Neural crest cell (in vitro differentiated cells): ENCODE measurements at regions not wholly inside any gene's neighbourhood (a gene's known extent, or its start where the extent isn't known, plus 50 kb on each side); places are given as distances from the start of the nearest gene placed in this dataset.

Experiments used
- DNase-seq: peaks from one replicate; pipeline ENCODE4 v3.0.0; 2021; ENCODE audit warnings: low read depth, mixed read lengths, low spot score
- H3K27ac Mint-ChIP-seq: one replicate; pipeline ENCODE4 v1.8.0; 2021; ENCODE audit warnings: mild to moderate bottlenecking, mixed read lengths; ENCODE audit not compliant: unreplicated experiment
- H3K27me3 Mint-ChIP-seq: 2 replicates; pipeline ENCODE4 v1.8.0; 2021; ENCODE audit warnings: low read depth, mild to moderate bottlenecking, mixed read lengths
- H3K36me3 Mint-ChIP-seq: 2 replicates; pipeline ENCODE4 v1.8.0; 2021; ENCODE audit warnings: low read depth, mild to moderate bottlenecking, mixed read lengths
- H3K4me1 Mint-ChIP-seq: 2 replicates; pipeline ENCODE4 v1.8.0; 2021; ENCODE audit warnings: mixed read lengths
- H3K4me3 Mint-ChIP-seq: one replicate; pipeline ENCODE4 v1.8.0; 2021; ENCODE audit warnings: mild to moderate bottlenecking, mixed read lengths
- H3K9me3 Mint-ChIP-seq: 2 replicates; pipeline ENCODE4 v1.8.0; 2021; ENCODE audit warnings: mixed read lengths
- TF ChIP-seq, protein P1 (sequence below): fragments of 200-600 bp; sonication (generic); conservative IDR thresholded peaks from 2 replicates; pipeline ENCODE4 v1.5.0; 2021; ENCODE audit warnings: antibody characterized with exemption, mild to moderate bottlenecking

DNA sequence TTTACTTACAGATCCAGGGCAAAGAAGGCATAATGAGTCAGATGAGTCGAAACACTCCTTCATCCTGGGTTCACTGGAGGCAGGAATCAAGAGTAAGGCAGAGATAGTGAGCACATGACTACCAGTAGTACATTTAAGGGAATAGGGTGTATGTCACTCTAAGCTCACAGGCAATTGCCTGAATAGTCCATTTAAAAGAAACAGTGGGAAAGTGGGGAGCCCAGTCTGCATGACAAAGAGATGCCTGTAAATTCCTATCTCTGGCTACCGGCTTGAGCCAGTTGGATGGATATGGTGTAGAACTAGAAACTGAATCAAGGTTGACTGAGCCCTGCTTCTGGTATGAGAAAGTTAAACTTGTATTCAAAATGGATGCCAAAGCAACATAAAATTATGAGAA, 861.5 kb upstream of the ZWINT start:
- no peak for DNase-seq

DNA sequence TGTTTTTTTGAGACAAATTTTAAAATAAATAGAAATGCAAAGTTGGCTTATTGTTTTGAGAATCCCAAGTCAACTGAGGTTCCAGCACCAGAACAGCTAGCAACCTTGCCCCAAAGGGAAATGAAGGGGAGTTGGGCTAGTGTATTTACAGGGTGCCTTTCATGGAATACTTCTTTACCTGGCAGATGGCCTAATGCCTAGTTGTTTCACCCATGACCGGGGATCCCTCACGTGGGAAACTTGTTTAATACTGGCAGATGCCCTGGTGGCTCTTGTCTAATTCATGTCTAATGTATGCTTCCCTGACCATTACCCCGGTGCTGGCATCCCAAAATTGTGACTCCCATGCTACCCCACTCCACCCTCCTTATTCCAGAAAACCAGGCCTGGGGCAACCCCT, 861.1 kb upstream of the ZWINT start:
- Mint-ChIP-seq H3K36me3 (no peaks in the 10 kb centered on the region), H3K27me3 (no peaks in the 10 kb centered on the region), H3K9me3 (no peaks in the 10 kb centered on the region), H3K27ac (no peak overlapping the region), H3K4me3 (no peak overlapping the region), H3K4me1 (peaks cover 4% of the 10 kb centered on the region)
- no peak for DNase-seq
- TF ChIP-seq, protein P1, sequence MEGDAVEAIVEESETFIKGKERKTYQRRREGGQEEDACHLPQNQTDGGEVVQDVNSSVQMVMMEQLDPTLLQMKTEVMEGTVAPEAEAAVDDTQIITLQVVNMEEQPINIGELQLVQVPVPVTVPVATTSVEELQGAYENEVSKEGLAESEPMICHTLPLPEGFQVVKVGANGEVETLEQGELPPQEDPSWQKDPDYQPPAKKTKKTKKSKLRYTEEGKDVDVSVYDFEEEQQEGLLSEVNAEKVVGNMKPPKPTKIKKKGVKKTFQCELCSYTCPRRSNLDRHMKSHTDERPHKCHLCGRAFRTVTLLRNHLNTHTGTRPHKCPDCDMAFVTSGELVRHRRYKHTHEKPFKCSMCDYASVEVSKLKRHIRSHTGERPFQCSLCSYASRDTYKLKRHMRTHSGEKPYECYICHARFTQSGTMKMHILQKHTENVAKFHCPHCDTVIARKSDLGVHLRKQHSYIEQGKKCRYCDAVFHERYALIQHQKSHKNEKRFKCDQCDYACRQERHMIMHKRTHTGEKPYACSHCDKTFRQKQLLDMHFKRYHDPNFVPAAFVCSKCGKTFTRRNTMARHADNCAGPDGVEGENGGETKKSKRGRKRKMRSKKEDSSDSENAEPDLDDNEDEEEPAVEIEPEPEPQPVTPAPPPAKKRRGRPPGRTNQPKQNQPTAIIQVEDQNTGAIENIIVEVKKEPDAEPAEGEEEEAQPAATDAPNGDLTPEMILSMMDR = no peak

More for the DNA sequence above, 861.5 kb upstream of the ZWINT start:
- H3K4me1 Mint-ChIP-seq = peaks cover 4% of the 10 kb centered on the region
- no peaks in the 10 kb centered on the region for H3K9me3 Mint-ChIP-seq
- no peaks in the 10 kb centered on the region for H3K36me3 Mint-ChIP-seq
- no peak overlapping the region for H3K27ac Mint-ChIP-seq
- H3K4me3 Mint-ChIP-seq = no peak overlapping the region
- TF ChIP-seq, protein P1 = no peak
- H3K27me3 Mint-ChIP-seq = no peaks in the 10 kb centered on the region

DNA sequence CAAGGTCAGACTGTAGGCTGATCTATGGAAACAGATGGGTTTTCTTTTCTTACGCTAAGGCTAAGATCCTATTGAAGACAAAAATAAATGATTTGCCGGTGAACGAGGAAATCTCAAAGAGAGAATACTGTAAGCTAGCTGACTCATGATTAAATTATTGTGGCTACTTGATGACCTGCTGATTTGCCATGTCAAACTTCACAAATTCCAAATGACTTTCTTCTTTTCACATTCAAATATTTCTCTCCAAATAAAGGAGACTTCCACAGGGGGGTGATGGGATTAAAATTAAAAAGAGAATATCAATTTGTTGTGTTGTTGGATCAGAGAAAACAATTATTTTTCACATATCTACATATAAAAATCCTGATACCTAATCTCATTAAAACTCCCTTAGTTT, 860.6 kb upstream of the ZWINT start:
- DNase-seq = no peak
- Mint-ChIP-seq H3K36me3 (no peaks in the 10 kb centered on the region), H3K27ac (no peak overlapping the region), H3K4me3 (no peak overlapping the region), H3K4me1 (peaks cover 4% of the 10 kb centered on the region), H3K27me3 (no peaks in the 10 kb centered on the region), H3K9me3 (no peaks in the 10 kb centered on the region)
- TF ChIP-seq, protein P1 = no peak

DNA sequence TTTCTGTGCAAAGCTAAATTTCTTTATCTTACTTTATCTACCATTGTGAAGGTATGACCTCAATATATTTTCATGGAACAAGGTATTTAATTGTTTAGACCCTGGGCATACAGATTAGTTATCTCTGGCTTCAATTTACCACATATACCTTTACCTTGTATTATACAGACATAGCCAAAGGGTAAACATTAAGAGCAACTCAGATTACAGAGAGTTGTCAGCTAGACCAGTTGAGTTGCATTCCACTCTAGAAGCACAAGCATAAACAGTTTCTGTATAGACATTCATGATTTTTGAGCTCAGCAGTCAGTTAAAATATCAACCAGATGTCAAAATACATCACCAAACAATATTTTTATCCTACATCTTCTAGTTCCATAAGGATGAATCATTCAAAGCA, 857.3 kb upstream of the ZWINT start:
- H3K27ac Mint-ChIP-seq = no peak overlapping the region
- peaks cover 4% of the 10 kb centered on the region for H3K4me1 Mint-ChIP-seq
- no peak overlapping the region for H3K4me3 Mint-ChIP-seq

DNA sequence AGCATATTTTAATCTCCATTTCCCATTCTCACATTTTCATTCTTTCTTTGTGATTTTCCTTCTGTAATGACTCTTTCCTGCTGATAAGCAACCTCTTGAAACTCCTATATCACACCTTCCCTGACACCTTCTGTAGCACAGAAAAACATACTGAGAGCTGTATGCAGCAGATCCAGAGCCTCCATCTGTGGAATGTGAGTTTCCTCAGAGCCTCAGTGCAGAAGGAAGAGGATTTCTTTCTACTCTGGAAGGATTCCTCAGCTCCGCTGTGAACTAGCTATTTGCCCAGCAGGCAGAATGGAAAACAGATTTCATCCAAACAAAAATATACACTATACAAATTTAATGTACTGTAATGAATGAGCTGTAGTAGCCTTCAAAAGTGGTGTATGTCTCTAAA, 841.3 kb upstream of the ZWINT start:
- H3K36me3 Mint-ChIP-seq = no peaks in the 10 kb centered on the region
- no peak overlapping the region for H3K4me3 Mint-ChIP-seq
- no peak overlapping the region for H3K27ac Mint-ChIP-seq
- H3K27me3 Mint-ChIP-seq = no peaks in the 10 kb centered on the region
- TF ChIP-seq, protein P1 = no peak
- DNase-seq = no peak
- peaks cover 8% of the 10 kb centered on the region for H3K4me1 Mint-ChIP-seq
- no peaks in the 10 kb centered on the region for H3K9me3 Mint-ChIP-seq

More for the DNA sequence above, 857.3 kb upstream of the ZWINT start:
- Mint-ChIP-seq H3K27me3 (no peaks in the 10 kb centered on the region), H3K9me3 (no peaks in the 10 kb centered on the region), H3K36me3 (no peaks in the 10 kb centered on the region)
- TF ChIP-seq, protein P1 = no peak
- no peak for DNase-seq

DNA sequence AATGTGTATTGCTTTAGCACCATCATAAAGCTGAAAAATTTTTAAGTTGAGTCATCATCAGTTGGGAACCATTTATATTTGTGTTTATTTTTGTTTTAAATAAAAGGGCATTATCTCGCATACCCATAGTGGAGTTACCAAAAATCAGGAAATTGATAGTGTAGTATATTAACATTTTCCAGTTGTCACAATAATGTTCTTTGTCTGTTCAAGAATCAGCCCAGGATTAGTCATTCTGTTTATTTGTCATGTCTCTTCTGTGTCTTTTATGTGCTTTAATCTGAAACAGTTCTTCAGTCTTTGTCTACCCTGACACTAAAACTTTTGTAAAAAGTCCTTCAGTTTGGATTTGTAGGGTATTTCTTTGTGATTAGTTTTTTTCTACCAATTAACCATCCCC, 827.8 kb upstream of the ZWINT start:
- H3K36me3 Mint-ChIP-seq = no peaks in the 10 kb centered on the region
- H3K4me1 Mint-ChIP-seq = peaks cover 9% of the 10 kb centered on the region
- DNase-seq = no peak
- no peak overlapping the region for H3K4me3 Mint-ChIP-seq
- peaks cover 3% of the 10 kb centered on the region for H3K9me3 Mint-ChIP-seq
- H3K27me3 Mint-ChIP-seq = no peaks in the 10 kb centered on the region
- H3K27ac Mint-ChIP-seq = no peak overlapping the region
- TF ChIP-seq, protein P1 = no peak
